ENCODE measurements at regions not wholly inside any gene's neighbourhood (a gene's known extent, or its start where the extent isn't known, plus 50 kb on each side); places are given as distances from the start of the nearest gene placed in this dataset.

DNA sequence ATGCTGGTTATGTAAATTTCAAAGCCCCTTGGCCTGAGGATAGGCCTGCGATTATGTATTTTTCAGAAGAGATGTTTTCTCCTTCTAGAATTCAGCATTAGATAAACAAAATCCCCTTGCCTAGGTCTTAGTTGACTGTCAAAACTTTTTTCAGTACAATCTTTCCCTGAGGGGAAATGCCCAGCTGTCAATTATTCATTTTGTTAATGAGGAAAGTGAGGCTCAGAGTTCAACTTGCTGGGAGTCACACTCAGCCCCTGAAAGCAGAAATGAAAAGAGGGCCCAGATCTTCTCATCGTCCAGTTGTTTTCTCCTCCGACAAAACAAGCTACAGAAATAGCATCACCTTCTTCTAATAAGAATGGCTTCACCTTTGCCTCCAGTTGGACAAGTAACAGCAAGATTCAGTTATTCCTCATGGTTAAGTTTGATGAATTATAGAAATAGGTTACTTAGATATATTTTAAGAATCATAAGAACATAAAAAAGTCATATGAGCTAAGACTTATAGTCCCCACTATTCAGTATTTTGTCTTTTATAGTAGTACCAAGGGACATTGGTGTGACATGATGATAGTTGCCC lies 627.1 kb upstream of the WWC1 start:
- no TSS peak for BruUV-seq (replicated peaks)
- Histone ChIP-seq H3K4me1 (ENCODE audit: control insufficient read depth, insufficient read depth, low read length) (no peaks in the 10 kb centered on the region), H3K27ac (ENCODE audit: control insufficient read depth, insufficient read depth) (no peak overlapping the region), H3K79me2 (ENCODE audit: control insufficient read depth, insufficient read depth, low read length) (no peaks in the 10 kb centered on the region), H3K4me3 (no peak overlapping the region), H3K36me3 (ENCODE audit: control insufficient read depth in 2 of 2, insufficient read depth in 2 of 2, low read length in 1 of 2) (no peaks in the 10 kb centered on the region), H2AFZ (ENCODE audit: control insufficient read depth, low read depth, low read length) (no peak overlapping the region), H3K4me2 (ENCODE audit: control insufficient read depth, insufficient read depth) (no peak overlapping the region), H3K9ac (ENCODE audit: control insufficient read depth, insufficient read depth, low read length) (no peak overlapping the region), H3K9me3 (replicated peaks; ENCODE audit: control insufficient read depth, insufficient read depth, low read length) (no peaks in the 10 kb centered on the region), H4K20me1 (ENCODE audit: control insufficient read depth, insufficient read depth) (no peaks in the 10 kb centered on the region), H3K27me3 (replicated peaks in 1 of 2; ENCODE audit: control insufficient read depth in 2 of 2, insufficient read depth in 2 of 2, low read length in 1 of 2) (no peaks in the 10 kb centered on the region)
- ChIA-PET POLR2A (interaction anchor here (0.7 kb wide), 1 partner anchor 22 kb away, joined by 3 read pairs; no protein-coding TSS in a partner anchor), RAD21 (ENCODE audit: unreplicated experiment) (interaction anchor here (0.7 to 1.5 kb wide), 2 partner anchors 22 to 57 kb away, joined by 3 read pairs; no protein-coding TSS in a partner anchor), CTCF (interaction anchor here (0.5 to 1.8 kb wide), 3 partner anchors 13 to 59 kb away, joined by 3 to 4 read pairs (median 3); no protein-coding TSS in a partner anchor), SMC1A (ENCODE audit: uncharacterized antibody, unreplicated experiment) (no interaction called here)
- peak; percentile 15 for DNase-seq (ENCODE audit: low read depth, low spot score)
- no peak for FAIRE-seq
- TF ChIP-seq MTA3 (IDR thresholded peaks at IDR 0.05; ENCODE audit: borderline replicate concordance, low read length) (no peak), ZNF384 (IDR thresholded peaks at IDR 0.05; ENCODE audit: borderline replicate concordance, low read depth, low read length) (no peak), ZNF217 (IDR thresholded peaks at IDR 0.05) (no peak), KLF5 (IDR thresholded peaks at IDR 0.05; ENCODE audit: partially characterized antibody) (no peak), ASH2L (IDR thresholded peaks at IDR 0.05; ENCODE audit: borderline replicate concordance, low read depth) (no peak), HCFC1 (IDR thresholded peaks at IDR 0.05; ENCODE audit: low read length) (no peak), MTA2 (IDR thresholded peaks at IDR 0.05; ENCODE audit: low read depth) (peak; percentile 57; the same call in 1 of the 2 replicates)
- TF ChIP-seq, protein P1, sequence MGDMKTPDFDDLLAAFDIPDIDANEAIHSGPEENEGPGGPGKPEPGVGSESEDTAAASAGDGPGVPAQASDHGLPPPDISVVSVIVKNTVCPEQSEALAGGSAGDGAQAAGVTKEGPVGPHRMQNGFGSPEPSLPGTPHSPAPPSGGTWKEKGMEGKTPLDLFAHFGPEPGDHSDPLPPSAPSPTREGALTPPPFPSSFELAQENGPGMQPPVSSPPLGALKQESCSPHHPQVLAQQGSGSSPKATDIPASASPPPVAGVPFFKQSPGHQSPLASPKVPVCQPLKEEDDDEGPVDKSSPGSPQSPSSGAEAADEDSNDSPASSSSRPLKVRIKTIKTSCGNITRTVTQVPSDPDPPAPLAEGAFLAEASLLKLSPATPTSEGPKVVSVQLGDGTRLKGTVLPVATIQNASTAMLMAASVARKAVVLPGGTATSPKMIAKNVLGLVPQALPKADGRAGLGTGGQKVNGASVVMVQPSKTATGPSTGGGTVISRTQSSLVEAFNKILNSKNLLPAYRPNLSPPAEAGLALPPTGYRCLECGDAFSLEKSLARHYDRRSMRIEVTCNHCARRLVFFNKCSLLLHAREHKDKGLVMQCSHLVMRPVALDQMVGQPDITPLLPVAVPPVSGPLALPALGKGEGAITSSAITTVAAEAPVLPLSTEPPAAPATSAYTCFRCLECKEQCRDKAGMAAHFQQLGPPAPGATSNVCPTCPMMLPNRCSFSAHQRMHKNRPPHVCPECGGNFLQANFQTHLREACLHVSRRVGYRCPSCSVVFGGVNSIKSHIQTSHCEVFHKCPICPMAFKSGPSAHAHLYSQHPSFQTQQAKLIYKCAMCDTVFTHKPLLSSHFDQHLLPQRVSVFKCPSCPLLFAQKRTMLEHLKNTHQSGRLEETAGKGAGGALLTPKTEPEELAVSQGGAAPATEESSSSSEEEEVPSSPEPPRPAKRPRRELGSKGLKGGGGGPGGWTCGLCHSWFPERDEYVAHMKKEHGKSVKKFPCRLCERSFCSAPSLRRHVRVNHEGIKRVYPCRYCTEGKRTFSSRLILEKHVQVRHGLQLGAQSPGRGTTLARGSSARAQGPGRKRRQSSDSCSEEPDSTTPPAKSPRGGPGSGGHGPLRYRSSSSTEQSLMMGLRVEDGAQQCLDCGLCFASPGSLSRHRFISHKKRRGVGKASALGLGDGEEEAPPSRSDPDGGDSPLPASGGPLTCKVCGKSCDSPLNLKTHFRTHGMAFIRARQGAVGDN (IDR thresholded peaks at IDR 0.05) = peak; percentile 91
- TF ChIP-seq, protein P2, sequence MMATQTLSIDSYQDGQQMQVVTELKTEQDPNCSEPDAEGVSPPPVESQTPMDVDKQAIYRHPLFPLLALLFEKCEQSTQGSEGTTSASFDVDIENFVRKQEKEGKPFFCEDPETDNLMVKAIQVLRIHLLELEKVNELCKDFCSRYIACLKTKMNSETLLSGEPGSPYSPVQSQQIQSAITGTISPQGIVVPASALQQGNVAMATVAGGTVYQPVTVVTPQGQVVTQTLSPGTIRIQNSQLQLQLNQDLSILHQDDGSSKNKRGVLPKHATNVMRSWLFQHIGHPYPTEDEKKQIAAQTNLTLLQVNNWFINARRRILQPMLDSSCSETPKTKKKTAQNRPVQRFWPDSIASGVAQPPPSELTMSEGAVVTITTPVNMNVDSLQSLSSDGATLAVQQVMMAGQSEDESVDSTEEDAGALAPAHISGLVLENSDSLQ (IDR thresholded peaks at IDR 0.05) = peak; percentile 54
- TF ChIP-seq, protein P3, sequence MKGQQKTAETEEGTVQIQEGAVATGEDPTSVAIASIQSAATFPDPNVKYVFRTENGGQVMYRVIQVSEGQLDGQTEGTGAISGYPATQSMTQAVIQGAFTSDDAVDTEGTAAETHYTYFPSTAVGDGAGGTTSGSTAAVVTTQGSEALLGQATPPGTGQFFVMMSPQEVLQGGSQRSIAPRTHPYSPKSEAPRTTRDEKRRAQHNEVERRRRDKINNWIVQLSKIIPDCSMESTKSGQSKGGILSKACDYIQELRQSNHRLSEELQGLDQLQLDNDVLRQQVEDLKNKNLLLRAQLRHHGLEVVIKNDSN (IDR thresholded peaks at IDR 0.05; ENCODE audit: borderline replicate concordance, extremely low read length, insufficient read depth, low read depth, low read length) = no peak
- TF ChIP-seq, protein P4, sequence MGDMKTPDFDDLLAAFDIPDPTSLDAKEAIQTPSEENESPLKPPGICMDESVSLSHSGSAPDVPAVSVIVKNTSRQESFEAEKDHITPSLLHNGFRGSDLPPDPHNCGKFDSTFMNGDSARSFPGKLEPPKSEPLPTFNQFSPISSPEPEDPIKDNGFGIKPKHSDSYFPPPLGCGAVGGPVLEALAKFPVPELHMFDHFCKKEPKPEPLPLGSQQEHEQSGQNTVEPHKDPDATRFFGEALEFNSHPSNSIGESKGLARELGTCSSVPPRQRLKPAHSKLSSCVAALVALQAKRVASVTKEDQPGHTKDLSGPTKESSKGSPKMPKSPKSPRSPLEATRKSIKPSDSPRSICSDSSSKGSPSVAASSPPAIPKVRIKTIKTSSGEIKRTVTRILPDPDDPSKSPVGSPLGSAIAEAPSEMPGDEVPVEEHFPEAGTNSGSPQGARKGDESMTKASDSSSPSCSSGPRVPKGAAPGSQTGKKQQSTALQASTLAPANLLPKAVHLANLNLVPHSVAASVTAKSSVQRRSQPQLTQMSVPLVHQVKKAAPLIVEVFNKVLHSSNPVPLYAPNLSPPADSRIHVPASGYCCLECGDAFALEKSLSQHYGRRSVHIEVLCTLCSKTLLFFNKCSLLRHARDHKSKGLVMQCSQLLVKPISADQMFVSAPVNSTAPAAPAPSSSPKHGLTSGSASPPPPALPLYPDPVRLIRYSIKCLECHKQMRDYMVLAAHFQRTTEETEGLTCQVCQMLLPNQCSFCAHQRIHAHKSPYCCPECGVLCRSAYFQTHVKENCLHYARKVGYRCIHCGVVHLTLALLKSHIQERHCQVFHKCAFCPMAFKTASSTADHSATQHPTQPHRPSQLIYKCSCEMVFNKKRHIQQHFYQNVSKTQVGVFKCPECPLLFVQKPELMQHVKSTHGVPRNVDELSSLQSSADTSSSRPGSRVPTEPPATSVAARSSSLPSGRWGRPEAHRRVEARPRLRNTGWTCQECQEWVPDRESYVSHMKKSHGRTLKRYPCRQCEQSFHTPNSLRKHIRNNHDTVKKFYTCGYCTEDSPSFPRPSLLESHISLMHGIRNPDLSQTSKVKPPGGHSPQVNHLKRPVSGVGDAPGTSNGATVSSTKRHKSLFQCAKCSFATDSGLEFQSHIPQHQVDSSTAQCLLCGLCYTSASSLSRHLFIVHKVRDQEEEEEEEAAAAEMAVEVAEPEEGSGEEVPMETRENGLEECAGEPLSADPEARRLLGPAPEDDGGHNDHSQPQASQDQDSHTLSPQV (IDR thresholded peaks at IDR 0.05) = peak; percentile 91
- peak; percentile 61 for ATAC-seq
- in situ Hi-C loops (cut with MboI) = no loop called here
- 34% methylated on average over 3 of the region's 3 CpGs for WGBS (ENCODE audit: insufficient coverage, insufficient replicate concordance, low lambda C conversion rate, missing lambda C conversion rate)
- intact Hi-C loops (cut with micrococcal nuclease; ENCODE audit: unreplicated experiment) = no loop called here

Measured in GM12878 (cell line).